B cell (primary cell): ENCODE measurements at regions not wholly inside any gene's neighbourhood (a gene's known extent, or its start where the extent isn't known, plus 50 kb on each side); places are given as distances from the start of the nearest gene placed in this dataset.

ENCODE experiments used
- ATAC-seq: fragments of 200-7000 bp; cut with Tn5 transposase; one replicate; pipeline ENCODE4 v1.10.0; 2021; ENCODE audit warnings: low read depth, mild to moderate bottlenecking, moderate number of reproducible peaks, moderate library complexity
- CTCF ChIA-PET: fragments of 350-600 bp; sonication (Branson Sonifier 250); formaldehyde crosslinking; loops from one replicate; lab custom pipeline; 2021; ENCODE audit warnings: antibody characterized with exemption, inconsistent platforms; lab: Charles Lee
- POLR2A ChIA-PET: fragments of 350-600 bp; sonication (Branson Sonifier 250); formaldehyde crosslinking; loops from one replicate; lab custom pipeline; 2021; ENCODE audit warnings: antibody characterized with exemption; lab: Charles Lee
- DNase-seq: peaks from one replicate; pipeline ENCODE4 v3.0.0; 2013
- H2AFZ ChIP-seq: 2 replicates; pipeline ENCODE4 v1.6.1; 2012; ENCODE audit warnings: mild to moderate bottlenecking, low read depth, low read length; ENCODE audit not compliant: insufficient read depth, poor library complexity, severe bottlenecking
- H3K27ac ChIP-seq, 2 donors: 1 replicate in 1 of 2; 2 replicates in 1 of 2; pipeline ENCODE4 v1.5.1; 2012 to 2013; ENCODE audit warnings: low read length in 2 of 2, mild to moderate bottlenecking in 2 of 2, moderate library complexity in 1 of 2
- H3K27me3 ChIP-seq, 4 experiments: fragments of 200-600 bp in 1 of 4; sonication (generic) in 1 of 4; replicated peaks in 1 of 4; 1 replicate in 2 of 4; 2 replicates in 2 of 4; pipeline versions ENCODE4 v1.6.1 to v1.7.0; 2013 to 2016; ENCODE audit warnings: low read length in 3 of 4, mild to moderate bottlenecking in 2 of 4, mixed read lengths in 1 of 4, moderate library complexity in 1 of 4; ENCODE audit not compliant: insufficient read depth in 4 of 4, control insufficient read depth in 3 of 4; ENCODE audit errors: control extremely low read depth in 1 of 4
- H3K36me3 ChIP-seq, 2 experiments: replicated peaks in 1 of 2; 1 replicate in 1 of 2; 2 replicates in 1 of 2; pipeline versions ENCODE4 v1.6.1 to v1.7.1; 2013; ENCODE audit warnings: low read length in 1 of 2; ENCODE audit not compliant: insufficient read depth in 2 of 2, control insufficient read depth in 1 of 2; ENCODE audit errors: control extremely low read depth in 1 of 2, extremely low read depth in 1 of 2
- H3K4me1 ChIP-seq, 2 donors: fragments of 200-600 bp in 1 of 2; sonication (generic) in 1 of 2; 1 replicate in 1 of 2; 2 replicates in 1 of 2; pipeline versions ENCODE4 v1.5.1 to v1.6.1; 2013 to 2017; ENCODE audit warnings: low read length in 2 of 2; ENCODE audit not compliant: control insufficient read depth in 2 of 2, insufficient read depth in 2 of 2
- H3K4me2 ChIP-seq: replicated peaks from 2 replicates; pipeline ENCODE3; 2012; ENCODE audit warnings: mild to moderate bottlenecking, low read depth, low read length; ENCODE audit not compliant: poor library complexity, severe bottlenecking
- H3K4me3 ChIP-seq, 5 experiments: fragments of 200-600 bp in 1 of 5; sonication (generic) in 1 of 5; 1 replicate in 3 of 5; 2 replicates in 2 of 5; pipeline versions ENCODE4 v1.5.1 to v1.7.0; 2011 to 2016; ENCODE audit warnings: low read length in 4 of 5, mild to moderate bottlenecking in 4 of 5, low read depth in 2 of 5, control low read depth in 1 of 5, moderate library complexity in 1 of 5; ENCODE audit not compliant: insufficient read depth in 1 of 5; ENCODE audit errors: control extremely low read depth in 1 of 5, extremely low read depth in 1 of 5
- H3K79me2 ChIP-seq: fragments of 200-600 bp; sonication (generic); one replicate; pipeline ENCODE4 v1.6.0; 2016; ENCODE audit warnings: low read length; ENCODE audit not compliant: control insufficient read depth, insufficient read depth
- H3K9ac ChIP-seq: fragments of 200-600 bp; sonication (generic); 2 replicates; pipeline ENCODE4 v1.6.1; 2017; ENCODE audit warnings: mild to moderate bottlenecking, low read length, moderate library complexity
- H3K9me3 ChIP-seq, 3 donors: one replicate each; pipeline versions ENCODE4 v1.6.1 to v1.7.1; 2013; ENCODE audit warnings: low read length in 2 of 3; ENCODE audit not compliant: control insufficient read depth in 2 of 3, insufficient read depth in 1 of 3; ENCODE audit errors: control extremely low read depth in 1 of 3
- H4K20me1 ChIP-seq: 2 replicates; pipeline ENCODE4 v1.6.0; 2012; ENCODE audit warnings: mild to moderate bottlenecking, low read length; ENCODE audit not compliant: insufficient read depth, control insufficient read depth, poor library complexity, severe bottlenecking
- H3K27ac Mint-ChIP-seq: one replicate; pipeline ENCODE4 v1.8.0; 2021; ENCODE audit warnings: mixed read lengths
- H3K27me3 Mint-ChIP-seq: one replicate; pipeline ENCODE4 v1.8.0; 2021; ENCODE audit warnings: mixed read lengths
- H3K4me1 Mint-ChIP-seq: one replicate; pipeline ENCODE4 v1.8.0; 2021; ENCODE audit warnings: mixed read lengths
- H3K4me3 Mint-ChIP-seq: one replicate; pipeline ENCODE4 v1.8.0; 2021; ENCODE audit warnings: mixed read lengths
- H3K9me3 Mint-ChIP-seq: one replicate; pipeline ENCODE4 v1.8.0; 2022; ENCODE audit warnings: mixed read lengths; ENCODE audit not compliant: insufficient read depth
- EZH2 ChIP-seq: IDR thresholded peaks from 2 replicates; pipeline ENCODE4 v1.6.1; 2012; ENCODE audit warnings: borderline replicate concordance, low read depth, mild to moderate bottlenecking, moderate library complexity, low read length; ENCODE audit not compliant: insufficient read depth, poor library complexity, severe bottlenecking
- WGBS: methylation state at CpG from one replicate; pipeline ENCODE4 v1.1.5; 2013; ENCODE audit warnings: missing lambda C conversion rate; ENCODE audit not compliant: insufficient coverage; 5-methylcytosine and 5-hydroxymethylcytosine counted together
- intact Hi-C: fragments of 100-400 bp; cut with micrococcal nuclease; formaldehyde crosslinking; loops from one replicate; pipeline ENCODE4 v1.10.0; 2022
- TF ChIP-seq, protein P1 (sequence below): fragments of 200-600 bp; IDR thresholded peaks from one replicate; pipeline ENCODE4 v1.8.0; 2022; ENCODE audit warnings: antibody characterized with exemption, mild to moderate bottlenecking

DNA sequence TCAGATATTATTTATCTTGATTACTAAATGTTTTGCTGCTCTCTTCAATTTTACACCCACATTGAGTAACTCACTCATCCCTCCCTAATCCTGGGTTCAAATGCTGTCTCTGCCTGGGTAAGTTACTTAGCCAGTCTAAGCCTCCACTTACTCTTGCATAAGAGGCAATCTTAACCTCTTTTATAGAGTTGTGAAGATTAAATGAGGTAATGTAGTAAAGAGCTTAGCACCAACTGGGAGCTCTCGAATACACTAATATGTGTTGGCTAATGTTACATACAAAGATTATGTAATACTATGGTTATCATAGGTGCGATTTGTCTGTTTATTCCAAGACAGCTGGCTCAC, 134.4 kb upstream of the STMND1 start:
- H3K27me3 Mint-ChIP-seq = peaks cover 24% of the 10 kb centered on the region
- intact Hi-C loops = no loop called here
- H3K36me3 ChIP-seq = no peaks in the 10 kb centered on the region
- no peak overlapping the region for H3K4me3 ChIP-seq
- no peak overlapping the region for H3K27ac ChIP-seq
- H3K9me3 ChIP-seq = no peaks in the 10 kb centered on the region
- no peak overlapping the region for H3K27ac Mint-ChIP-seq
- no peak overlapping the region for H3K4me2 ChIP-seq
- no peaks in the 10 kb centered on the region for H4K20me1 ChIP-seq
- peaks cover 0 to 7% (median 3%) of the 10 kb centered on the region in 4 experiments for H3K27me3 ChIP-seq
- no CpG with 5 or more reads among the region's 2 CpGs for WGBS
- DNase-seq (no peak), ATAC-seq (no peak)
- TF ChIP-seq EZH2 = no peak
- TF ChIP-seq, protein P1, sequence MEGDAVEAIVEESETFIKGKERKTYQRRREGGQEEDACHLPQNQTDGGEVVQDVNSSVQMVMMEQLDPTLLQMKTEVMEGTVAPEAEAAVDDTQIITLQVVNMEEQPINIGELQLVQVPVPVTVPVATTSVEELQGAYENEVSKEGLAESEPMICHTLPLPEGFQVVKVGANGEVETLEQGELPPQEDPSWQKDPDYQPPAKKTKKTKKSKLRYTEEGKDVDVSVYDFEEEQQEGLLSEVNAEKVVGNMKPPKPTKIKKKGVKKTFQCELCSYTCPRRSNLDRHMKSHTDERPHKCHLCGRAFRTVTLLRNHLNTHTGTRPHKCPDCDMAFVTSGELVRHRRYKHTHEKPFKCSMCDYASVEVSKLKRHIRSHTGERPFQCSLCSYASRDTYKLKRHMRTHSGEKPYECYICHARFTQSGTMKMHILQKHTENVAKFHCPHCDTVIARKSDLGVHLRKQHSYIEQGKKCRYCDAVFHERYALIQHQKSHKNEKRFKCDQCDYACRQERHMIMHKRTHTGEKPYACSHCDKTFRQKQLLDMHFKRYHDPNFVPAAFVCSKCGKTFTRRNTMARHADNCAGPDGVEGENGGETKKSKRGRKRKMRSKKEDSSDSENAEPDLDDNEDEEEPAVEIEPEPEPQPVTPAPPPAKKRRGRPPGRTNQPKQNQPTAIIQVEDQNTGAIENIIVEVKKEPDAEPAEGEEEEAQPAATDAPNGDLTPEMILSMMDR = no peak
- POLR2A ChIA-PET = no interaction called here
- no peaks in the 10 kb centered on the region for H3K9me3 Mint-ChIP-seq
- no peak overlapping the region for H2AFZ ChIP-seq
- H3K9ac ChIP-seq = no peak overlapping the region
- no peak overlapping the region for H3K4me3 Mint-ChIP-seq
- CTCF ChIA-PET = no interaction called here
- no peaks in the 10 kb centered on the region for H3K79me2 ChIP-seq
- H3K4me1 ChIP-seq = peaks cover 0 to 3% of the 10 kb centered on the region in 2 donors
- H3K4me1 Mint-ChIP-seq = no peaks in the 10 kb centered on the region

DNA sequence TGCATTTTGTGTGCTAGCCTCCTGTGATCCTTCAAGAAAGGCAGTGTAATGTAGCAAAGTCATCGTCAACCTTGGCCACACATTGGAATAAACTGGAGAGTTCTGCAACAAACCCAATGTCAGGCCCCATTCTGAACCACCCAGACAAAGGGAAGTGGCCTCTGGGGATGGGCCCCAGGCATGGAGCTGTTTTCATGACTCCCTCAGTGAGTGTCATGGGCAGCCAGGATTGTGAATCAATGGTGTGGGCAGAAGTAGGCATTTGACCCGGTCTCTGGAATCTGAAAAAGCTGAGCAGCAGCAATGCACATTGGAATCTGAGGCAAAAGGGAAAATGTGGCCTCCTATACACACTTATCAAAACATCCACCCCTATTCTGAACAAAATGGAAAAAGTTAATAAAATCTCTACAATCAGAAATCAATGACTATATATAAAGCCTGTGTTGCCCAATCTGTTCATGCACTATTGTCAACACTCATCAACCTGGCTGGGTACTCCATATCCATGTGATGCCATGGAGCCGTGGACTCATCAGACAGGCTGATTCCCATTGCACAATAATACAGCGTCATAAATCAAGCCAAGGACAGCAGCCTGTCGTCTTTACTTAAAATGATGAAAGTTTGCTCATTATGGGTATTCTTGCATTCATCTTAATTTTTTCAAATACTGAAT, 134.9 kb upstream of the STMND1 start:
- Mint-ChIP-seq H3K4me1 (no peaks in the 10 kb centered on the region), H3K9me3 (no peaks in the 10 kb centered on the region), H3K27ac (no peak overlapping the region), H3K27me3 (peaks cover 24% of the 10 kb centered on the region), H3K4me3 (no peak overlapping the region)
- TF ChIP-seq, protein P1 = no peak
- TF ChIP-seq EZH2 = no peak
- Histone ChIP-seq H3K79me2 (no peaks in the 10 kb centered on the region), H3K27ac (no peak overlapping the region), H4K20me1 (no peaks in the 10 kb centered on the region), H3K4me3 (no peak overlapping the region), H3K4me2 (no peak overlapping the region), H3K36me3 (no peaks in the 10 kb centered on the region), H3K9ac (no peak overlapping the region), H3K27me3 (peaks cover 0 to 7% (median 3%) of the 10 kb centered on the region in 4 experiments), H2AFZ (no peak overlapping the region), H3K9me3 (no peaks in the 10 kb centered on the region), H3K4me1 (peaks cover 0 to 3% of the 10 kb centered on the region in 2 donors)
- no peak for DNase-seq
- 82% methylated on average over 2 of the region's 5 CpGs for WGBS
- CTCF ChIA-PET = no interaction called here
- no peak for ATAC-seq
- POLR2A ChIA-PET = no interaction called here
- intact Hi-C loops = no loop called here
